SK-N-SH treated with all-trans-retinoic acid at 6 μM for 48 hours (cell line): ENCODE measurements at regions not wholly inside any gene's neighbourhood (a gene's known extent, or its start where the extent isn't known, plus 50 kb on each side); places are given as distances from the start of the nearest gene placed in this dataset.

Source experiments
- ATAC-seq: fragments of 200-7000 bp; cut with Tn5 transposase; 3 replicates; pipeline ENCODE4 v1.9.1; 2020; ENCODE audit warnings: mild to moderate bottlenecking, moderate library complexity
- ARNTL ChIP-seq: fragments of 450-650 bp; formaldehyde crosslinking; IDR thresholded peaks from 2 replicates; pipeline ENCODE4 v1.5.0; 2020; ENCODE audit warnings: low read depth, mild to moderate bottlenecking, moderate library complexity, borderline replicate concordance
- BACH2 ChIP-seq: fragments of 250-450 bp; sonication (Bioruptor Pico); IDR thresholded peaks from 2 replicates; pipeline ENCODE4 v1.9.0; 2021; ENCODE audit warnings: mild to moderate bottlenecking, borderline replicate concordance
- CSDC2 ChIP-seq: fragments of 250-450 bp; sonication (Bioruptor Pico); IDR thresholded peaks from 2 replicates; pipeline ENCODE4 v1.5.0; 2020; ENCODE audit warnings: mild to moderate bottlenecking, moderate library complexity
- ESRRG ChIP-seq: fragments of 250-450 bp; sonication (Bioruptor Pico); IDR thresholded peaks from 2 replicates; pipeline ENCODE4 v1.6.1; 2021; ENCODE audit warnings: mild to moderate bottlenecking
- GLIS3 ChIP-seq: fragments of 250-450 bp; sonication (Bioruptor Pico); IDR thresholded peaks from 2 replicates; pipeline ENCODE4 v1.5.0; 2020; ENCODE audit warnings: mild to moderate bottlenecking, moderate library complexity
- ISL1 ChIP-seq: fragments of 250-450 bp; sonication (Bioruptor Pico); IDR thresholded peaks from 2 replicates; pipeline ENCODE4 v2.1.2; 2022; ENCODE audit warnings: mild to moderate bottlenecking, moderate library complexity
- OSR1 ChIP-seq: fragments of 250-450 bp; sonication (Bioruptor Pico); IDR thresholded peaks from 2 replicates; pipeline ENCODE4 v1.8.0; 2022; ENCODE audit warnings: moderate library complexity, mild to moderate bottlenecking, inconsistent platforms
- PPARA ChIP-seq: fragments of 250-450 bp; sonication (Bioruptor Pico); IDR thresholded peaks from 2 replicates; pipeline ENCODE4 v1.5.0; 2020; ENCODE audit warnings: mild to moderate bottlenecking, borderline replicate concordance
- RARB ChIP-seq: fragments of 250-450 bp; sonication (Bioruptor Pico); IDR thresholded peaks from 2 replicates; pipeline ENCODE4 v1.8.0; 2021; ENCODE audit warnings: mild to moderate bottlenecking, moderate library complexity
- SNAI2 ChIP-seq: fragments of 250-450 bp; sonication (Bioruptor Pico); IDR thresholded peaks from 2 replicates; pipeline ENCODE4 v1.5.0; 2020; ENCODE audit warnings: mild to moderate bottlenecking, moderate library complexity
- TCF4 ChIP-seq: fragments of 250-450 bp; sonication (Bioruptor Pico); IDR thresholded peaks from 2 replicates; pipeline ENCODE4 v1.8.0; 2021; ENCODE audit warnings: mild to moderate bottlenecking, moderate library complexity, borderline replicate concordance
- TOX ChIP-seq: fragments of 250-450 bp; sonication (Bioruptor Pico); IDR thresholded peaks from 2 replicates; pipeline ENCODE4 v1.8.0; 2021; ENCODE audit warnings: mild to moderate bottlenecking, moderate library complexity, borderline replicate concordance
- ZC3H10 ChIP-seq: fragments of 250-450 bp; sonication (Bioruptor Pico); IDR thresholded peaks from 2 replicates; pipeline ENCODE4 v1.5.1; 2021; ENCODE audit warnings: mild to moderate bottlenecking, moderate library complexity
- ZFP30 ChIP-seq: fragments of 450-650 bp; formaldehyde crosslinking; IDR thresholded peaks from 2 replicates; pipeline ENCODE4 v1.5.0; 2022; ENCODE audit warnings: mild to moderate bottlenecking, moderate library complexity
- ZNF565 ChIP-seq: fragments of 450-650 bp; formaldehyde crosslinking; conservative IDR thresholded peaks from 2 replicates; pipeline ENCODE4 v1.5.0; 2020; ENCODE audit warnings: low read depth, mild to moderate bottlenecking, moderate library complexity
- ZNF70 ChIP-seq: fragments of 450-650 bp; formaldehyde crosslinking; IDR thresholded peaks from 2 replicates; pipeline ENCODE4 v1.5.0; 2020; ENCODE audit warnings: mild to moderate bottlenecking, moderate library complexity
- ZNF8 ChIP-seq: fragments of 450-650 bp; formaldehyde crosslinking; IDR thresholded peaks from 2 replicates; pipeline ENCODE4 v1.5.0; 2020; ENCODE audit warnings: mild to moderate bottlenecking, moderate library complexity
- TF ChIP-seq, protein P1 (sequence below): fragments of 250-450 bp; sonication (Bioruptor Pico); IDR thresholded peaks from 2 replicates; pipeline ENCODE4 v1.8.0; 2021; ENCODE audit warnings: low read depth, mild to moderate bottlenecking, moderate library complexity, borderline replicate concordance
- TF ChIP-seq, protein P2 (sequence below): fragments of 250-450 bp; sonication (Bioruptor Pico); IDR thresholded peaks from 2 replicates; pipeline ENCODE4 v1.5.0; 2020; ENCODE audit warnings: mild to moderate bottlenecking, moderate library complexity
- TF ChIP-seq, protein P3 (sequence below): fragments of 250-450 bp; sonication (Bioruptor Pico); IDR thresholded peaks from 2 replicates; pipeline ENCODE4 v1.8.0; 2020; ENCODE audit warnings: mild to moderate bottlenecking, moderate library complexity, borderline replicate concordance
- TF ChIP-seq, protein P4 (sequence below): fragments of 250-450 bp; sonication (Bioruptor Pico); IDR thresholded peaks from 2 replicates; pipeline ENCODE4 v1.5.1; 2020; ENCODE audit warnings: low read depth, mild to moderate bottlenecking, moderate library complexity
- TF ChIP-seq, protein P5 (sequence below): fragments of 250-450 bp; sonication (Bioruptor Pico); IDR thresholded peaks from 2 replicates; pipeline ENCODE4 v1.5.1; 2021; ENCODE audit warnings: mild to moderate bottlenecking, moderate library complexity

DNA sequence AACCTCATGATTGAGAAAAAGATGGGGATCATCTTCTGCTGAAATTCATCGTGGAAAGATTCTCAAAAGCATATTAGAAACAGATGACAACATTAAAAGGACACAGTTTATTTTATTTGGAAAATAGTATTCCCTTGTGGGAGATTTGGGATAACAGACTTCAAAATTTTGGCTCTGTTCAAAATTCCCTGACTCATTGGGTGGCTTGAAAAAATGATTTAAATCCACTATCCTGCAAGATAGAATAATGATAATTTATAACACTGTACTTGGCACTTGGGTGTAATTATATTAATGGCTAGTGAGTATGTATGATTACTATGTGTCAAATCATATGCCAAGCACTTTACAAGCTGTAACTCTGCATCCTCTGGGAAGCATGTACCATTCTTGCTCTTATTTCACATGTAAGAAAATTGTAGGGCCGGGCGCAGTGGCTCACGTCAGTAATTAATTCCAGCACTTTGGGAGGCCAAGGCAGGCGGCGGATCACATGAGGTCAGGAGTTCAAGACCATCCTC lies 128.8 kb downstream of the LMNTD1 start:
- no peak for ATAC-seq
- no peak for TF ChIP-seq TCF4
- no peak for TF ChIP-seq PPARA (CRISPR knock-in tag)
- TF ChIP-seq ARNTL (CRISPR knock-in tag) = no peak
- TF ChIP-seq, protein P1, sequence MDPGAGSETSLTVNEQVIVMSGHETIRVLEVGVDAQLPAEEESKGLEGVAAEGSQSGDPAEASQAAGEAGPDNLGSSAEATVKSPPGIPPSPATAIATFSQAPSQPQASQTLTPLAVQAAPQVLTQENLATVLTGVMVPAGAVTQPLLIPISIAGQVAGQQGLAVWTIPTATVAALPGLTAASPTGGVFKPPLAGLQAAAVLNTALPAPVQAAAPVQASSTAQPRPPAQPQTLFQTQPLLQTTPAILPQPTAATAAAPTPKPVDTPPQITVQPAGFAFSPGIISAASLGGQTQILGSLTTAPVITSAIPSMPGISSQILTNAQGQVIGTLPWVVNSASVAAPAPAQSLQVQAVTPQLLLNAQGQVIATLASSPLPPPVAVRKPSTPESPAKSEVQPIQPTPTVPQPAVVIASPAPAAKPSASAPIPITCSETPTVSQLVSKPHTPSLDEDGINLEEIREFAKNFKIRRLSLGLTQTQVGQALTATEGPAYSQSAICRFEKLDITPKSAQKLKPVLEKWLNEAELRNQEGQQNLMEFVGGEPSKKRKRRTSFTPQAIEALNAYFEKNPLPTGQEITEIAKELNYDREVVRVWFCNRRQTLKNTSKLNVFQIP (CRISPR knock-in tag) = no peak
- TF ChIP-seq ISL1 = peak; percentile 67
- TF ChIP-seq SNAI2 (CRISPR knock-in tag) = no peak
- TF ChIP-seq, protein P2, sequence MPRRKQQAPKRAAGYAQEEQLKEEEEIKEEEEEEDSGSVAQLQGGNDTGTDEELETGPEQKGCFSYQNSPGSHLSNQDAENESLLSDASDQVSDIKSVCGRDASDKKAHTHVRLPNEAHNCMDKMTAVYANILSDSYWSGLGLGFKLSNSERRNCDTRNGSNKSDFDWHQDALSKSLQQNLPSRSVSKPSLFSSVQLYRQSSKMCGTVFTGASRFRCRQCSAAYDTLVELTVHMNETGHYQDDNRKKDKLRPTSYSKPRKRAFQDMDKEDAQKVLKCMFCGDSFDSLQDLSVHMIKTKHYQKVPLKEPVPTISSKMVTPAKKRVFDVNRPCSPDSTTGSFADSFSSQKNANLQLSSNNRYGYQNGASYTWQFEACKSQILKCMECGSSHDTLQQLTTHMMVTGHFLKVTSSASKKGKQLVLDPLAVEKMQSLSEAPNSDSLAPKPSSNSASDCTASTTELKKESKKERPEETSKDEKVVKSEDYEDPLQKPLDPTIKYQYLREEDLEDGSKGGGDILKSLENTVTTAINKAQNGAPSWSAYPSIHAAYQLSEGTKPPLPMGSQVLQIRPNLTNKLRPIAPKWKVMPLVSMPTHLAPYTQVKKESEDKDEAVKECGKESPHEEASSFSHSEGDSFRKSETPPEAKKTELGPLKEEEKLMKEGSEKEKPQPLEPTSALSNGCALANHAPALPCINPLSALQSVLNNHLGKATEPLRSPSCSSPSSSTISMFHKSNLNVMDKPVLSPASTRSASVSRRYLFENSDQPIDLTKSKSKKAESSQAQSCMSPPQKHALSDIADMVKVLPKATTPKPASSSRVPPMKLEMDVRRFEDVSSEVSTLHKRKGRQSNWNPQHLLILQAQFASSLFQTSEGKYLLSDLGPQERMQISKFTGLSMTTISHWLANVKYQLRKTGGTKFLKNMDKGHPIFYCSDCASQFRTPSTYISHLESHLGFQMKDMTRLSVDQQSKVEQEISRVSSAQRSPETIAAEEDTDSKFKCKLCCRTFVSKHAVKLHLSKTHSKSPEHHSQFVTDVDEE (CRISPR knock-in tag) = no peak
- TF ChIP-seq ZNF565 (CRISPR knock-in tag) = no peak
- no peak for TF ChIP-seq ESRRG (CRISPR knock-in tag)
- TF ChIP-seq, all 23 proteins: peak for 1

DNA sequence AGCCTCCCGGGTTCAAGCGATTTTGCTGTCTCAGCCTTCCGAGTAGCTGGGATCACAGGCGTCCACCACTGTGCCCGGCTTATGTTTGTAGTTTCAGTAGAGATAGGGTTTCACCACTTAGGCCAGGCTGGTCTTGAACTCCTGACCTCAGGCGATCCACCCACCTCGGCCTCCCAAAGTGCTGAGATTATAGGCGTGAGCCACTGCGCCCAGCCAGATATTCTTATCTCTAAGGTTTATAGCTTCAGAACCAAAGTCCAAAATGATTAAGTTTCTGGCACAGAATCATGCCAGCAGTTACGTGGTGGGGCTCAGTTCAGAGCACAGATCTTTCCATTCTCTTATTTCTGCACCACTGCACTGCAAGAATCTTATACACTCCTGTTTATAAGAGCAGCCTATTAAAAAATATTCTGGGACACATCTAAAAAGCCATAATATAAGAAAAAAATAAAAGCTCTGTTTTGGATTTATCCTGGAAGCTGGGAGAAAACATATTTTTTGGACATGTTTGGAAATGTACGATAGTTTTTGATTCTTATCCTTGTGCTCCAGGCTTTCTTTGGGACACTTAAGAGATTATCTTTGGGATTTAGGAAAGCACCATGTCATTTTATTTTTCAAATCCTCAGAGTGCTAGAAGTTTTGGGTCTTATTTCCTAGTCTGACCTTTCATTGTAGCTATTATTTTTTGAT lies 129.6 kb downstream of the LMNTD1 start:
- TF ChIP-seq ARNTL (CRISPR knock-in tag) (no peak), ZNF70 (CRISPR knock-in tag) (no peak), GLIS3 (CRISPR knock-in tag) (no peak), TCF4 (no peak), ISL1 (no peak), OSR1 (CRISPR knock-in tag) (no peak), ZFP30 (CRISPR knock-in tag) (no peak), TOX (no peak), RARB (no peak), SNAI2 (CRISPR knock-in tag) (no peak), ESRRG (CRISPR knock-in tag) (no peak), CSDC2 (CRISPR knock-in tag) (no peak), ZNF8 (CRISPR knock-in tag) (no peak), BACH2 (CRISPR knock-in tag) (no peak), ZC3H10 (CRISPR knock-in tag) (no peak)
- TF ChIP-seq, protein P3, sequence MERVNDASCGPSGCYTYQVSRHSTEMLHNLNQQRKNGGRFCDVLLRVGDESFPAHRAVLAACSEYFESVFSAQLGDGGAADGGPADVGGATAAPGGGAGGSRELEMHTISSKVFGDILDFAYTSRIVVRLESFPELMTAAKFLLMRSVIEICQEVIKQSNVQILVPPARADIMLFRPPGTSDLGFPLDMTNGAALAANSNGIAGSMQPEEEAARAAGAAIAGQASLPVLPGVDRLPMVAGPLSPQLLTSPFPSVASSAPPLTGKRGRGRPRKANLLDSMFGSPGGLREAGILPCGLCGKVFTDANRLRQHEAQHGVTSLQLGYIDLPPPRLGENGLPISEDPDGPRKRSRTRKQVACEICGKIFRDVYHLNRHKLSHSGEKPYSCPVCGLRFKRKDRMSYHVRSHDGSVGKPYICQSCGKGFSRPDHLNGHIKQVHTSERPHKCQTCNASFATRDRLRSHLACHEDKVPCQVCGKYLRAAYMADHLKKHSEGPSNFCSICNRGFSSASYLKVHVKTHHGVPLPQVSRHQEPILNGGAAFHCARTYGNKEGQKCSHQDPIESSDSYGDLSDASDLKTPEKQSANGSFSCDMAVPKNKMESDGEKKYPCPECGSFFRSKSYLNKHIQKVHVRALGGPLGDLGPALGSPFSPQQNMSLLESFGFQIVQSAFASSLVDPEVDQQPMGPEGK (CRISPR knock-in tag) = no peak
- TF ChIP-seq, protein P4, sequence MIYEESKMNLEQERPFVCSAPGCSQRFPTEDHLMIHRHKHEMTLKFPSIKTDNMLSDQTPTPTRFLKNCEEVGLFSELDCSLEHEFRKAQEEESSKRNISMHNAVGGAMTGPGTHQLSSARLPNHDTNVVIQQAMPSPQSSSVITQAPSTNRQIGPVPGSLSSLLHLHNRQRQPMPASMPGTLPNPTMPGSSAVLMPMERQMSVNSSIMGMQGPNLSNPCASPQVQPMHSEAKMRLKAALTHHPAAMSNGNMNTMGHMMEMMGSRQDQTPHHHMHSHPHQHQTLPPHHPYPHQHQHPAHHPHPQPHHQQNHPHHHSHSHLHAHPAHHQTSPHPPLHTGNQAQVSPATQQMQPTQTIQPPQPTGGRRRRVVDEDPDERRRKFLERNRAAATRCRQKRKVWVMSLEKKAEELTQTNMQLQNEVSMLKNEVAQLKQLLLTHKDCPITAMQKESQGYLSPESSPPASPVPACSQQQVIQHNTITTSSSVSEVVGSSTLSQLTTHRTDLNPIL = no peak
- TF ChIP-seq, protein P1 (CRISPR knock-in tag) = no peak
- TF ChIP-seq, protein P2 (CRISPR knock-in tag) = no peak
- TF ChIP-seq, protein P5, sequence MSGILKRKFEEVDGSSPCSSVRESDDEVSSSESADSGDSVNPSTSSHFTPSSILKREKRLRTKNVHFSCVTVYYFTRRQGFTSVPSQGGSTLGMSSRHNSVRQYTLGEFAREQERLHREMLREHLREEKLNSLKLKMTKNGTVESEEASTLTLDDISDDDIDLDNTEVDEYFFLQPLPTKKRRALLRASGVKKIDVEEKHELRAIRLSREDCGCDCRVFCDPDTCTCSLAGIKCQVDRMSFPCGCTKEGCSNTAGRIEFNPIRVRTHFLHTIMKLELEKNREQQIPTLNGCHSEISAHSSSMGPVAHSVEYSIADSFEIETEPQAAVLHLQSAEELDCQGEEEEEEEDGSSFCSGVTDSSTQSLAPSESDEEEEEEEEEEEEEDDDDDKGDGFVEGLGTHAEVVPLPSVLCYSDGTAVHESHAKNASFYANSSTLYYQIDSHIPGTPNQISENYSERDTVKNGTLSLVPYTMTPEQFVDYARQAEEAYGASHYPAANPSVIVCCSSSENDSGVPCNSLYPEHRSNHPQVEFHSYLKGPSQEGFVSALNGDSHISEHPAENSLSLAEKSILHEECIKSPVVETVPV (CRISPR knock-in tag) = no peak
- TF ChIP-seq, all 23 proteins: peak for 0
- ATAC-seq = no peak
